Choroid plexus epithelial cell (primary cell): ENCODE measurements at regions not wholly inside any gene's neighbourhood (a gene's known extent, or its start where the extent isn't known, plus 50 kb on each side); places are given as distances from the start of the nearest gene placed in this dataset.
A peak's percentile ranks its signal among the peaks of the same experiment; 100 is the strongest.

Experiments used
- DNase-seq: peaks from one replicate; pipeline ENCODE4 v3.0.0-alpha.2; 2010; ENCODE audit warnings: low read depth
- H3K4me3 ChIP-seq: 2 replicates; pipeline ENCODE4 v1.5.1; 2011; ENCODE audit warnings: low read depth, mild to moderate bottlenecking, control low read depth, low read length, moderate library complexity
- CTCF ChIP-seq: conservative IDR thresholded peaks from 2 replicates; pipeline ENCODE4 v1.5.1; 2011; ENCODE audit warnings: low read depth, mild to moderate bottlenecking, control low read depth, inconsistent platforms, low read length, moderate library complexity

GRCh38 chr3:30352410-30353318, 253.7 kb upstream of the TGFBR2 start:
- TF ChIP-seq CTCF = no peak
- no peak for DNase-seq
- no peak overlapping the region for H3K4me3 ChIP-seq

GRCh38 chr3:30353711-30354467, 252.5 kb upstream of the TGFBR2 start:
- no peak for DNase-seq
- no peak overlapping the region for H3K4me3 ChIP-seq
- no peak for TF ChIP-seq CTCF

- no peak for TF ChIP-seq CTCF
- H3K4me3 ChIP-seq = no peak overlapping the region
- no peak for DNase-seq
Observed at GRCh38 chr3:30354513-30354912, 251.9 kb upstream of the TGFBR2 start.

- no peak for TF ChIP-seq CTCF
- peak; percentile 57 for DNase-seq
- no peak overlapping the region for H3K4me3 ChIP-seq
Observed at GRCh38 chr3:30354972-30355371, 251.4 kb upstream of the TGFBR2 start.

- DNase-seq = peak; percentile 68
- no peak overlapping the region for H3K4me3 ChIP-seq
- TF ChIP-seq CTCF = no peak
Observed at GRCh38 chr3:30355622-30356021, 250.8 kb upstream of the TGFBR2 start.

GRCh38 chr3:30356866-30357753, 249.3 kb upstream of the TGFBR2 start:
- TF ChIP-seq CTCF = no peak
- DNase-seq = no peak
- H3K4me3 ChIP-seq = no peak overlapping the region
